GM21515 (cell line): ENCODE measurements at regions not wholly inside any gene's neighbourhood (a gene's known extent, or its start where the extent isn't known, plus 50 kb on each side); places are given as distances from the start of the nearest gene placed in this dataset.
"Not testable (repeated sequence)": the region's sequence is repeated elsewhere in the genome, so short reads cannot be mapped to it uniquely, and the experiment has no call there.

Source experiments
- ATAC-seq: cut with Tn5 transposase; IDR thresholded peaks from one replicate; pipeline ENCODE4 v1.9.1; 2021; ENCODE audit not compliant: unreplicated experiment

DNA sequence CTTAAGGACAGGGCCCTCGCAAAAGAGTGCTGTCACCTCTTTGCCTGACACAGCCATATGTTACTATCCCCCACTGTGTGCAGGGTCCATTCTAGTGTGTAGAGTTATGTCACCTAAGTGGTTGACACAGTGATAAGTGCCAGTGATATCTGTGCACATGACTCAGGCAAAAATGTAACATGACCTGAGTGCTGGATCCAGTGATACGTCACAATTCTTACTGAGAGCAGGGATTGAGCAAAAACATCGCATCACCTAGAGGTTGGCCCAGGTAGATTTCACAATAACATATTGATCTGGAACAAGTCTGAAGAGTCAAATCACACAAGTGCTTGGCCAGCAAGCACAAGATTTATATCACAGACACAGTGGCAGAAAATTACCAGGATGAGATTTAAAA lies 100.5 kb upstream of the BPY2B start:
- ATAC-seq: not testable (repeated sequence)

DNA sequence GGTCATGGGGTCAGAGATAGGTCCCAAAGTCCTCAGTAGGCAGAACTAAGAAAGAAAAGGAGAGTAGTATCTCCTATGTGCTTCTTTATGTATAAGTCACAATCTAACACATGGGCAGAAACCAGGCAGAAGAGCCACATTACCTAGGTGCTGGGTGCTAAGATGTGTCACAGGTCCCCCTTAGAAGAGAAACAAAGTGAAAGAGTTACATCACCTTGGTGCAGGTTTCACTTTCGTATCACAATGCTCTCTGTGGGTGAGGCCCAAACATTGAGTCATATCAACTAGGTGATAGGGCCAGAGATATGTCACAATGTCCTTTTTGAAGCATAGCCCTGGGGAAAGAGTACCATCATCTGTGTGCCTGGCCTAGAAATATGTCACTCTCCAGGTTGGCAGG lies 96.1 kb upstream of the BPY2B start:
- ATAC-seq: peak; percentile 99

DNA sequence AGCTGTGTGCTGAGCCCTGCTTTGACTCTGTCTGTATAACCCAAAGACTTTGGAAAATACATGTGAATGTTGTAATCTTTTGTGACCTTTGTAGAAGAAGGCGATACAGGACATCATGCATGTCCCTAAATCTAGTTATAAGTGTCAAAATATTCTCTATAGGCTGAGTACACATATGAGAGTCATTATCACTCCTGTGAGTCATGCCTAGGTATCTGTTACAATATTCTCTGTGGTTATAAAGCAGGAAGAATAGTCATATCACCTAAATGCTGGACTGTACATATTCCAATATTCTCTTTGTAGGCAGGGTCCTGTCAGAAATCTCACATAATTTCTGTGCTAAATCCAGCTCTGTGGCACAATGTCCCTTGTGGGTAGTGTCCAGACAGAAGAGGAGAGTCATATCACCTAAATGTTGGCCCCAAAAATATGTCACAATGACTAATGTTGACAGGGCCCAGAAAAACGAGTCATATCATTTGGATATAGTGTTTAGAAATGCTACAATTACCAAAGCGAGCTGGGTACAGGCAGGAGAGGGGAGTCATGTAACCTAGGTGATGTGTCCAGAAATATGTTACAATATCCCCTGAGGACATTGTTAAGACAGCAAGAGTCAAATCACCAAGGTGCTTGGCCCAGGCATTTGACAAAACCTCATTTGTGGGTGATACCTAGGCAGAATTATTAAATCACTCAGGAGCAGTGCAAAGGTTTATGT lies 80.4 kb upstream of the BPY2B start:
- not testable (repeated sequence) for ATAC-seq

DNA sequence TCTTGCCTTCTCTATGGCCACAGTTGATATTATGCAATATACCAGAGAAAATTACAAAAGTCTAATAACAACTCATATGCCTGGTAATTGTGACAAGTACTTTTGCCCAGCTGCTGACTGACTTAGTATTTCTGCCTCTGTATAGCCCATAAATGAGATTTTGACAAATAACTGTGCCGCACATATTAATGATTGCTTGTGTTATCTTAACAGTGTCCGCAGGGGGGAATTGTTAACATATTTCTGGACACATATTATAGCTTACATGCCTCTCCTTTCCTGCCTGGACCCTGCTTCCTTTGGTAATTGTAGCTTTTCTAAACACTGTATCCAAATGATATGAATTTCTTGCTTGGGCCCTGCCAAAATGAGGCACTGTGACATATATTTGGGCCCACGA lies 69.0 kb upstream of the BPY2B start:
- not testable (repeated sequence) for ATAC-seq

DNA sequence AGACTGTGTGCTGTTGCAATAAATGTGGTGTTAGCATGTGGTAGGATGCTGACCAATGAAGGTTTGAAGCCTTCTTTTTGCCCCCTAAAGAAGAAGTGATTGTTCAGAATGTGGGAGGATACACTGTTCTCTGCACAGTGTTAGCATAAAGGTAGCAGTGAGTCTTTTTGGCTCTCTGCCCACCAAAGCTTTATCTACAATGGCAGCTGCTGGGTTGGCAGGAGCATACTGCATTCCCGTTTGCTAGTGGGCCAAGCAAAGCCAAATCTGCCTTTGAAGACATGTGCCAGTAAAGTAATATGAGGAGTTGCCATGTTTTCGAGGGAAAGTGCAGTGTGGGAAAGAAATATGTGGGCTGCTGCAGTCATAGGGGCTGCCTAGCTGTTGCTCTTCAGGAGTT lies 56.4 kb upstream of the BPY2B start:
- not testable (repeated sequence) for ATAC-seq
